ENCODE measurements at regions not wholly inside any gene's neighbourhood (a gene's known extent, or its start where the extent isn't known, plus 50 kb on each side); places are given as distances from the start of the nearest gene placed in this dataset.

DNA sequence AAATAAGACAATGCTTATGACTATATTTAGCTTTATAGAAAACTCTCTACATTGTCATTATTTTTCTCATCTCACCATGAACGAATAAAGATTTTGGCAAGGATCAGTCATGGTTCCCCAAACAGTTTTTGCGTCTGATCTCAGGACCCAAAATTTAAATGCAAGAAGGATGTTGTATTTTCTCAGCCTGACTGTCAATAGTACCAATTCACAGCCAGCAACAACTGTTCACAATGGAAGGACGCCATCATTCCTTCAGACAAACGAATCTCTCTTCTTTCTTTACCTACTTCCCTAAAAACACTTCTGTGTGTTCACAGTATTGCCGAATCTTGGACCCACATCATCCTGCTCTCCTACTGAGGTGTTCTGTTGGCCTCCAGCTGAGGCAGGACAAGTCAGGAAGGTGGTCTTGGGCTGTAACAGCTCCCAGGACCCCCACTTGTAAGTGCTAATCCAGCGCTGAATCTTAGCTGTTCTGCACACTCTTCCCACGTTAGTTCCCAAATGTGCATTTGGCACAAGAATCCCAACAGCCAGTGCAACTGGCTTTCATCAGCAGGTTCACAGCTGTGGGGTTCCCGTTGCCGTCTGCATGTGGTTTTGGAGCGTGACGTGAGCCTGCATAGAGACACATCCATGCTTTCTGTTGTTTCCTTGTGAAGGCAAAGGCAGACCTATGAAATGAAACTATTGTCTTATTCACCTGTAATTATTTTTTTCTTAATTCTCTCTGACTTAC lies 600.0 kb downstream of the QKI start:
- no peak overlapping the region for H2AFZ ChIP-seq
- no peaks in the 10 kb centered on the region for H3K9me3 ChIP-seq (ENCODE audit: low read depth)
- no peaks in the 10 kb centered on the region for H3K9me2 ChIP-seq (ENCODE audit: insufficient read depth)
- no peak for DNase-seq
- no peak overlapping the region for H3K9ac ChIP-seq
- TF ChIP-seq EZH2 (IDR thresholded peaks at IDR 0.05; ENCODE audit: insufficient read depth, poor library complexity, severe bottlenecking) = no peak
- no peak for TF ChIP-seq EZH2phosphoT487 (IDR thresholded peaks at IDR 0.05; ENCODE audit: insufficient read depth, low read depth)
- 11 to 12% methylated on average over 11 of the region's 11 CpGs for WGBS, 2 experiments (ENCODE audit: low coverage in 1 of 2, low lambda C conversion rate in 2 of 2, missing lambda C conversion rate in 2 of 2)
- no peaks in the 10 kb centered on the region for H3K4me1 ChIP-seq (ENCODE audit: insufficient read depth)
- in situ Hi-C loops (cut with MboI) = loop anchor here (25.0 kb wide), 1 partner anchor 1248 kb away; no protein-coding TSS in a partner anchor
- no peak overlapping the region for H3K4me2 ChIP-seq (ENCODE audit: unreplicated experiment)
- H3F3A ChIP-seq (ENCODE audit: insufficient read depth) = no peaks in the 10 kb centered on the region
- no peak overlapping the region for H3K4me3 ChIP-seq
- H3K27me3 ChIP-seq (replicated peaks; ENCODE audit: insufficient read depth) = no peaks in the 10 kb centered on the region
- H3K79me2 ChIP-seq (ENCODE audit: insufficient read depth) = no peaks in the 10 kb centered on the region
- H3K36me3 ChIP-seq (ENCODE audit: low read depth) = no peaks in the 10 kb centered on the region
- no peak overlapping the region for H3K27ac ChIP-seq
- no peaks in the 10 kb centered on the region for H4K20me1 ChIP-seq (ENCODE audit: insufficient read depth)

DNA sequence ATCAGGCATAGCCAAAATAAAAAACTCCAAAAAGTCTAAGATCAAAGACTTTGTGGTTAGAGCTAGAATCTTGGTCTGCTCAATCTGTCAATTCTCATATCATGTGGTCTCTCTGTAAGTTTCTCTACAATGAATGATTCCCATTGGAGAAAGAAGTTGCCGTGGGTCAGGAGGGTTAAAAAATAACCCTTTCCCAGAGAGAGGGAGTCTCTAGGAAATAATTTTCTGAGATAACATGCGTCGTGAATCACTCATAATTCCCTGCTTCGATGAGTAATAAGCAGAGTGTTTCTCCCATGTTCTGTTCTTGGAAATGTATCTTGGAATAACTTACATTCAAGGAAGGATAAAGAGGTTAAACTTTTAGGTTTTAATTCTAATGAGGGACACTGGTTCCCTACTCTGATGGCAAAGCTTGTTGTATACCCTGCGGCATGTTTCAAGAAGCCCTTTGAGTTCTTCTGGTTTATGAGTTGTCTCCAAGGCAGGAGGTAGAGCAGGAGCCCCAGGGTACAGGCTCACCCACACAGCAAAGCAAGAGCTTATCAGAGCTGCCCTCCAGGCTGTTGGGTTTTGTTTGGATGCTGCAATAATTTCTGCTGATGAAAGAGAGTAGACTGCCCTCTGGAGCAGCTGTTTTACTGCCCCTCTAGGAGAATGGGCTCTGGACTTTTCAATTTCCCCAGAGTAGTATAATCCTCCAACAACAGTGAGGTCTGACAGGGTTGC lies 599.1 kb downstream of the QKI start:
- H2AFZ ChIP-seq = no peak overlapping the region
- in situ Hi-C loops (cut with MboI) = loop anchor here (25.0 kb wide), 1 partner anchor 1249 kb away; no protein-coding TSS in a partner anchor
- no peak overlapping the region for H3K9ac ChIP-seq
- no peak overlapping the region for H3K27ac ChIP-seq
- 63 to 66% methylated on average over 5 of the region's 5 CpGs for WGBS, 2 experiments (ENCODE audit: low coverage in 1 of 2, low lambda C conversion rate in 2 of 2, missing lambda C conversion rate in 2 of 2)
- H3K27me3 ChIP-seq (replicated peaks; ENCODE audit: insufficient read depth) = no peaks in the 10 kb centered on the region
- H3K4me1 ChIP-seq (ENCODE audit: insufficient read depth) = no peaks in the 10 kb centered on the region
- no peak for TF ChIP-seq EZH2 (IDR thresholded peaks at IDR 0.05; ENCODE audit: insufficient read depth, poor library complexity, severe bottlenecking)
- H3F3A ChIP-seq (ENCODE audit: insufficient read depth) = no peaks in the 10 kb centered on the region
- no peaks in the 10 kb centered on the region for H3K36me3 ChIP-seq (ENCODE audit: low read depth)
- no peaks in the 10 kb centered on the region for H3K9me2 ChIP-seq (ENCODE audit: insufficient read depth)
- H3K4me2 ChIP-seq (ENCODE audit: unreplicated experiment) = no peak overlapping the region
- no peak for DNase-seq
- no peaks in the 10 kb centered on the region for H4K20me1 ChIP-seq (ENCODE audit: insufficient read depth)
- no peaks in the 10 kb centered on the region for H3K79me2 ChIP-seq (ENCODE audit: insufficient read depth)
- H3K9me3 ChIP-seq (ENCODE audit: low read depth) = no peaks in the 10 kb centered on the region
- no peak overlapping the region for H3K4me3 ChIP-seq

DNA sequence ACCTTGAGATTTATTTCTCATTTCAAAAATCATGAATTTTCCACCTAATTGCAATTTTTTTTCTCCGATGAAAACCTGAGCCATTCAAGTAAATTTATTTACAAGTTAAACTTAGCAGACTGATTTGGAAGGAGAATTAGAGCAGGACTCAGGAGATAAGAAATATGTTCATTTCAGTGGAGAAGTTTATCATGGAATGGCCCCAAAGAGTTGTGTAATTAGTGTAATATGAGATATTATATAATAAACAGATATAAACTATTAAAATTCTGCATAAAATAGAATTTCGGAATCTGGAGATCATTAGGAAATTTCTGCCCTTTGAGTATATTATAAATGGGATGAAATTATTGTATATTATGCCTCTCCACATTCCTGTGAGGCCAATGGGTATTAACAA lies 596.8 kb downstream of the QKI start:
- Histone ChIP-seq H3K27me3 (replicated peaks; ENCODE audit: insufficient read depth) (no peaks in the 10 kb centered on the region), H3K9me2 (ENCODE audit: insufficient read depth) (no peaks in the 10 kb centered on the region), H2AFZ (no peak overlapping the region), H3K9ac (no peak overlapping the region), H3K79me2 (ENCODE audit: insufficient read depth) (no peaks in the 10 kb centered on the region), H3K9me3 (ENCODE audit: low read depth) (no peaks in the 10 kb centered on the region), H4K20me1 (ENCODE audit: insufficient read depth) (no peaks in the 10 kb centered on the region), H3K36me3 (ENCODE audit: low read depth) (no peaks in the 10 kb centered on the region), H3F3A (ENCODE audit: insufficient read depth) (no peaks in the 10 kb centered on the region), H3K4me1 (ENCODE audit: insufficient read depth) (no peaks in the 10 kb centered on the region), H3K4me2 (ENCODE audit: unreplicated experiment) (no peak overlapping the region), H3K4me3 (no peak overlapping the region), H3K27ac (no peak overlapping the region)
- DNase-seq = no peak
- in situ Hi-C loops (cut with MboI) = loop anchor here (25.0 kb wide), 1 partner anchor 1251 kb away; no protein-coding TSS in a partner anchor
- 35 to 45% methylated on average over 2 of the region's 2 CpGs for WGBS, 2 experiments (ENCODE audit: low coverage in 1 of 2, low lambda C conversion rate in 2 of 2, missing lambda C conversion rate in 2 of 2)
- no peak for TF ChIP-seq EZH2phosphoT487 (IDR thresholded peaks at IDR 0.05; ENCODE audit: insufficient read depth, low read depth)
- TF ChIP-seq EZH2 (IDR thresholded peaks at IDR 0.05; ENCODE audit: insufficient read depth, poor library complexity, severe bottlenecking) = no peak

DNA sequence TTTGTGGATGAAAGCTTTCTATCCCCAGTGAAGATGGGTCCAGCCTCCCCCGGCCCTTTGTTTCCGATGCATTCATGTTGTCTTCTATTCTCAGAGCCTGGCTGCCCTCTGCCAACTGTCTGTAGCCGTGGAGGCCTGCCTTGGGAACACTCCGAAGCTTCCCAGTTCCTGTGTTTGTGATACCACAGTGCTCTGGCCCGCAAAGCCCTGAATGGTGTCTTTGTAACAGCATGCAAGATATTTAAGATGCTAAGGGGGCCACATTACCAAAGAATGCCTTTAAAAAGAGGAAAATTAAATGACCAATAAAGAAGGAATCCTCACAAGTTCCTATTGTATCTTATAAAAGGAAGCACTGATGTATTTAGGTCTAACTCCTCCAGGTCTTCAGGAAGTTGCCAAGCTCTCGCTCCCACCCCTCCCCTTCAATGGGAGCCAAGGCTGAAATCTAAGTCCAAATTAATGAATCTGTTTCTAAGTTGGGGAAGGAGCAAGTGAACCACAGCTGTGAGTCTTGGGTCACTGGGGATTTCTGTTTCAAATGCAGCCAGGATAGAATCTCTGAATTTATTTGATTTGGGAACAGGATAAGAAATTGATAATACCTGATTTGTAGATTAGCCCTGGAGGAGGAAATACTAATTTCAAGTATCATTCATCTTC lies 596.1 kb downstream of the QKI start:
- H3K27ac ChIP-seq = no peak overlapping the region
- no peaks in the 10 kb centered on the region for H3K4me1 ChIP-seq (ENCODE audit: insufficient read depth)
- no peak overlapping the region for H3K4me2 ChIP-seq (ENCODE audit: unreplicated experiment)
- no peaks in the 10 kb centered on the region for H3K79me2 ChIP-seq (ENCODE audit: insufficient read depth)
- no peaks in the 10 kb centered on the region for H3K27me3 ChIP-seq (replicated peaks; ENCODE audit: insufficient read depth)
- H3K36me3 ChIP-seq (ENCODE audit: low read depth) = no peaks in the 10 kb centered on the region
- TF ChIP-seq EZH2 (IDR thresholded peaks at IDR 0.05; ENCODE audit: insufficient read depth, poor library complexity, severe bottlenecking) = no peak
- no peak for TF ChIP-seq EZH2phosphoT487 (IDR thresholded peaks at IDR 0.05; ENCODE audit: insufficient read depth, low read depth)
- H3K9me2 ChIP-seq (ENCODE audit: insufficient read depth) = no peaks in the 10 kb centered on the region
- no peak overlapping the region for H2AFZ ChIP-seq
- no peaks in the 10 kb centered on the region for H4K20me1 ChIP-seq (ENCODE audit: insufficient read depth)
- H3K4me3 ChIP-seq = no peak overlapping the region
- H3K9ac ChIP-seq = no peak overlapping the region
- 30 to 39% methylated on average over 6 of the region's 6 CpGs for WGBS, 2 experiments (ENCODE audit: low coverage in 1 of 2, low lambda C conversion rate in 2 of 2, missing lambda C conversion rate in 2 of 2)
- no peak for DNase-seq
- H3F3A ChIP-seq (ENCODE audit: insufficient read depth) = no peaks in the 10 kb centered on the region
- H3K9me3 ChIP-seq (ENCODE audit: low read depth) = no peaks in the 10 kb centered on the region
- in situ Hi-C loops (cut with MboI) = loop anchor here (25.0 kb wide), 1 partner anchor 1252 kb away; no protein-coding TSS in a partner anchor
